ENCODE measurements at regions not wholly inside any gene's neighbourhood (a gene's known extent, or its start where the extent isn't known, plus 50 kb on each side); places are given as distances from the start of the nearest gene placed in this dataset.

GRCh38 chr20:24768713-24769601 is 180.1 kb upstream of the CST7 start:
- Mint-ChIP-seq H3K36me3 (ENCODE audit: insufficient read depth) (no peaks in the 10 kb centered on the region), H3K9me3 (no peaks in the 10 kb centered on the region), H3K4me1 (ENCODE audit: low read depth in 2 of 2) (no peaks in the 10 kb centered on the region), H3K27me3 (peaks cover 58 to 78% of the 10 kb centered on the region in 2 donors), H3K27ac (no peak overlapping the region), H3K4me3 (no peak overlapping the region)
- ATAC-seq (replicated peaks) (no peak), DNase-seq (no peak)

- H3K4me3 Mint-ChIP-seq: no peak overlapping the region
- H3K4me1 Mint-ChIP-seq (ENCODE audit: low read depth in 2 of 2): no peaks in the 10 kb centered on the region
- ATAC-seq (replicated peaks): no peak
- H3K36me3 Mint-ChIP-seq (ENCODE audit: insufficient read depth): no peaks in the 10 kb centered on the region
- H3K27me3 Mint-ChIP-seq: peaks cover 59 to 78% of the 10 kb centered on the region in 2 donors
- H3K27ac Mint-ChIP-seq: no peak overlapping the region
- peaks cover 3 to 11% of the 10 kb centered on the region in 2 donors for H3K9me3 Mint-ChIP-seq
- no peak for DNase-seq
Observed at GRCh38 chr20:24769878-24770627, 179.0 kb upstream of the CST7 start.

GRCh38 chr20:24770628-24771541 is 178.2 kb upstream of the CST7 start:
- Mint-ChIP-seq H3K27ac (no peak overlapping the region), H3K36me3 (ENCODE audit: insufficient read depth) (no peaks in the 10 kb centered on the region), H3K9me3 (peaks cover 3 to 11% of the 10 kb centered on the region in 2 donors), H3K4me1 (ENCODE audit: low read depth in 2 of 2) (no peaks in the 10 kb centered on the region), H3K4me3 (no peak overlapping the region), H3K27me3 (peaks cover 58 to 73% of the 10 kb centered on the region in 2 donors)
- no peak for ATAC-seq (replicated peaks)
- DNase-seq: no peak

- no peak overlapping the region for H3K4me3 Mint-ChIP-seq
- no peaks in the 10 kb centered on the region for H3K36me3 Mint-ChIP-seq (ENCODE audit: insufficient read depth)
- H3K27ac Mint-ChIP-seq: no peak overlapping the region
- ATAC-seq (replicated peaks): no peak
- H3K27me3 Mint-ChIP-seq: peaks cover 64 to 80% of the 10 kb centered on the region in 2 donors
- no peaks in the 10 kb centered on the region for H3K4me1 Mint-ChIP-seq (ENCODE audit: low read depth in 2 of 2)
- H3K9me3 Mint-ChIP-seq: peaks cover 3 to 11% of the 10 kb centered on the region in 2 donors
- DNase-seq: no peak
Observed at GRCh38 chr20:24771542-24772061, 177.5 kb upstream of the CST7 start.

- peaks cover 3 to 11% of the 10 kb centered on the region in 2 donors for H3K9me3 Mint-ChIP-seq
- no peak for ATAC-seq (replicated peaks)
- no peaks in the 10 kb centered on the region for H3K36me3 Mint-ChIP-seq (ENCODE audit: insufficient read depth)
- no peak overlapping the region for H3K4me3 Mint-ChIP-seq
- no peaks in the 10 kb centered on the region for H3K4me1 Mint-ChIP-seq (ENCODE audit: low read depth in 2 of 2)
- DNase-seq: no peak
- H3K27me3 Mint-ChIP-seq: peaks cover 69 to 90% of the 10 kb centered on the region in 2 donors
- no peak overlapping the region for H3K27ac Mint-ChIP-seq
Observed at GRCh38 chr20:24772667-24773066, 176.4 kb upstream of the CST7 start.

- peaks cover 67 to 90% of the 10 kb centered on the region in 2 donors for H3K27me3 Mint-ChIP-seq
- ATAC-seq (replicated peaks) (no peak), DNase-seq (no peak)
- no peak overlapping the region for H3K27ac Mint-ChIP-seq
- H3K9me3 Mint-ChIP-seq: peaks cover 3 to 11% of the 10 kb centered on the region in 2 donors
- no peaks in the 10 kb centered on the region for H3K4me1 Mint-ChIP-seq (ENCODE audit: low read depth in 2 of 2)
- H3K36me3 Mint-ChIP-seq (ENCODE audit: insufficient read depth): no peaks in the 10 kb centered on the region
- H3K4me3 Mint-ChIP-seq: no peak overlapping the region
Observed at GRCh38 chr20:24773168-24773567, 175.9 kb upstream of the CST7 start.

GRCh38 chr20:24773751-24774201 is 175.3 kb upstream of the CST7 start:
- Mint-ChIP-seq H3K36me3 (ENCODE audit: insufficient read depth) (no peaks in the 10 kb centered on the region), H3K27me3 (peaks cover 61 to 88% of the 10 kb centered on the region in 2 donors), H3K4me3 (no peak overlapping the region), H3K4me1 (ENCODE audit: low read depth in 2 of 2) (no peaks in the 10 kb centered on the region), H3K9me3 (peaks cover 3 to 11% of the 10 kb centered on the region in 2 donors), H3K27ac (no peak overlapping the region)
- ATAC-seq (replicated peaks) (no peak), DNase-seq (no peak)

- H3K9me3 Mint-ChIP-seq: peaks cover 3 to 11% of the 10 kb centered on the region in 2 donors
- H3K4me1 Mint-ChIP-seq (ENCODE audit: low read depth in 2 of 2): no peaks in the 10 kb centered on the region
- ATAC-seq (replicated peaks): no peak
- no peaks in the 10 kb centered on the region for H3K36me3 Mint-ChIP-seq (ENCODE audit: insufficient read depth)
- DNase-seq: no peak
- H3K27ac Mint-ChIP-seq: no peak overlapping the region
- H3K27me3 Mint-ChIP-seq: peaks cover 62 to 86% of the 10 kb centered on the region in 2 donors
- no peak overlapping the region for H3K4me3 Mint-ChIP-seq
Observed at GRCh38 chr20:24775966-24776365, 173.1 kb upstream of the CST7 start.

GRCh38 chr20:24776755-24777271 is 172.3 kb upstream of the CST7 start:
- no peaks in the 10 kb centered on the region for H3K4me1 Mint-ChIP-seq (ENCODE audit: low read depth in 2 of 2)
- DNase-seq (no peak), ATAC-seq (replicated peaks) (no peak)
- H3K27ac Mint-ChIP-seq: no peak overlapping the region
- peaks cover 3 to 11% of the 10 kb centered on the region in 2 donors for H3K9me3 Mint-ChIP-seq
- H3K4me3 Mint-ChIP-seq: no peak overlapping the region
- no peaks in the 10 kb centered on the region for H3K36me3 Mint-ChIP-seq (ENCODE audit: insufficient read depth)
- H3K27me3 Mint-ChIP-seq: peaks cover 54 to 85% of the 10 kb centered on the region in 2 donors

- ATAC-seq (replicated peaks): no peak
- H3K4me3 Mint-ChIP-seq: no peak overlapping the region
- H3K27ac Mint-ChIP-seq: no peak overlapping the region
- H3K27me3 Mint-ChIP-seq: peaks cover 51 to 85% of the 10 kb centered on the region in 2 donors
- peaks cover 3 to 11% of the 10 kb centered on the region in 2 donors for H3K9me3 Mint-ChIP-seq
- no peaks in the 10 kb centered on the region for H3K36me3 Mint-ChIP-seq (ENCODE audit: insufficient read depth)
- DNase-seq: no peak
- H3K4me1 Mint-ChIP-seq (ENCODE audit: low read depth in 2 of 2): no peaks in the 10 kb centered on the region
Observed at GRCh38 chr20:24777746-24778145, 171.3 kb upstream of the CST7 start.

GRCh38 chr20:24778585-24779031 is 170.5 kb upstream of the CST7 start:
- no peak for ATAC-seq (replicated peaks)
- Mint-ChIP-seq H3K27me3 (peaks cover 56 to 87% of the 10 kb centered on the region in 2 donors), H3K27ac (no peak overlapping the region), H3K4me3 (no peak overlapping the region), H3K9me3 (peaks cover 3 to 11% of the 10 kb centered on the region in 2 donors), H3K36me3 (ENCODE audit: insufficient read depth) (no peaks in the 10 kb centered on the region), H3K4me1 (ENCODE audit: low read depth in 2 of 2) (no peaks in the 10 kb centered on the region)
- DNase-seq: no peak

- no peaks in the 10 kb centered on the region for H3K4me1 Mint-ChIP-seq (ENCODE audit: low read depth in 2 of 2)
Observed at GRCh38 chr20:24779131-24779530, 169.9 kb upstream of the CST7 start.

More at GRCh38 chr20:24779131-24779530, 169.9 kb upstream of the CST7 start:
- Mint-ChIP-seq H3K36me3 (ENCODE audit: insufficient read depth) (no peaks in the 10 kb centered on the region), H3K4me3 (no peak overlapping the region), H3K27me3 (peaks cover 55 to 82% of the 10 kb centered on the region in 2 donors), H3K9me3 (peaks cover 3 to 10% of the 10 kb centered on the region in 2 donors), H3K27ac (no peak overlapping the region)
- DNase-seq (no peak), ATAC-seq (replicated peaks) (no peak)
